SK-MEL-5 (cell line): ENCODE measurements at regions not wholly inside any gene's neighbourhood (a gene's known extent, or its start where the extent isn't known, plus 50 kb on each side); places are given as distances from the start of the nearest gene placed in this dataset.

Experiments used
- DNase-seq: peaks from one replicate; pipeline ENCODE4 v3.0.0-alpha.2; 2016; ENCODE audit warnings: low read depth, low spot score
- in situ Hi-C: cut with HindIII; loops from 2 replicates; pipeline ENCODE4 v1.10.0; 2016; ENCODE audit warnings: low sequenced_read_pairs, high pct_unique_total_duplicates, low pct_unique_long_range_greater_than_20kb

DNA sequence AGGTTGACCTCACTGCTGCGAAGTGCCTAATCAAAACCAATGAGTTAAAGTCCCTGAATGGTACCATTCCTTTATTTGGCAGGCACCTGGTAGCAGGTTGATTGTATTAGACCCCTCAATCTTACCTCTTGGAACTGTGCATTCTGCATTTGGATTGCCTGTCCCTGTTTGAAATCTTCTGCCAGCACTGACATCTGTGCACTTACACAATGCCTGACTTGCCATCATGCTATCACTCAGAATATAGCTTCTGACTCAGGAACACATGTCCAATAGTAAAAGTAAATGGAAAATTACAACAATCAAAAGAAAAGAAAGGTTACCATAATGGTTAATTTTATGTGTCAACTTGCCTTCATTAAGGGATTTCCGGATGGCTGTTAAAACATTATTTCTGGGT, 366.0 kb upstream of the PDGFD start:
- in situ Hi-C loops: no loop called here

DNA sequence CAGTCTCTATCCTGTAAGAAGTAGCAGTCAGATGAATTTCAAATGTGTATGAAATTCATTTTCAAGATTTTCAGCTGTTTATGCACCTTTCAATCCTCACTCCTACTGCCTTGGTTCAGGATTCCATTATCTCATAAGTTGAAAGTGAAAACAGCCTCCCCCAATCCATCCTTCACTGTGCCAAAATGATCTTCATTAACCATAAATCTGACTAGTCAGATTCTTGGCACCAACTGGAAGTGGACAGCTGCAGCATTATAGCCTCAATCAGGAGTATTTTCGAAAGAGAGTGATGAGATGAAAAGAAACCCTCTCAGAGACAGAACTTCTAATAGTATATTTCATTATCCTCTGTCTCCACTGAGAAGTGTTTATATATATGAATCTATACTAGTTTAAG, 365.3 kb upstream of the PDGFD start:
- in situ Hi-C loops: no loop called here
- no peak for DNase-seq

More for the DNA sequence above, 366.0 kb upstream of the PDGFD start:
- no peak for DNase-seq

DNA sequence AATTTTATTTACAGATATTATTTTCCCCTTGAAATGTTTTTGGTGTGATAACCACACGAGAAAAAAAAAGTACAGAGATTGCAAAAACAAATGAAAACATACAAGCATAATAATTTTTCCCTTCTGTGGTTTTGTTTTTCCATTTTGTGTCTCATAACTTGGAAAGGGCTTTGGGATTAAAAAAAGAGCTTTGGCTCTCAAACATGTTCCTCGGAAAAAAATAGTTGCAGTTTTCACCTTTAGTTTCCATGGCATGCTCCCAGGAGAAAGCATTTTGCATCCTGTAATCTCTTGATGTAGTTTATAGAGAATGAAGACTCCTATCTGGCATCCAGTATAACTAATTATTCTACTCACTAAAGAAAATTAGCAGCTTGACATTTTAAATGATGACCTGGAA, 362.1 kb upstream of the PDGFD start:
- in situ Hi-C loops: no loop called here
- no peak for DNase-seq

DNA sequence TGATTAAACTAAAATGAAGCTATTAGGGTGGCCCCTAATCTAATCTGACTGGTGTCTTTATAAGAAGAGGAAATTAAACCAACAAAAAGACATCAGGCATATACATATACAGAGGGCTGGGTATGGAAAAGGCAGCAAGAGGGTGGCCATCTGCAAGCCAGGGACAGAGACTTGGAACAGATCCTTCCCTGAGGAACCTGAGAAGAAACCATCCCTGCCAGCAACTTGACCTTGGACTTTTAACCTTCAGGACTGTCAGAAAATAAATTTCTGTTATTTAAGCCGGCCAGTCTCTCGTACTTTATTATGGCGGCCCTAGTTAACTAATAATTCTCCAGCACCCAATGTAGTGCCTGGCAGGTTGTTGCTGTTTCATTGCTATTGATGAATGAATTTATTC, 361.5 kb upstream of the PDGFD start:
- in situ Hi-C loops: no loop called here
- DNase-seq: no peak

DNA sequence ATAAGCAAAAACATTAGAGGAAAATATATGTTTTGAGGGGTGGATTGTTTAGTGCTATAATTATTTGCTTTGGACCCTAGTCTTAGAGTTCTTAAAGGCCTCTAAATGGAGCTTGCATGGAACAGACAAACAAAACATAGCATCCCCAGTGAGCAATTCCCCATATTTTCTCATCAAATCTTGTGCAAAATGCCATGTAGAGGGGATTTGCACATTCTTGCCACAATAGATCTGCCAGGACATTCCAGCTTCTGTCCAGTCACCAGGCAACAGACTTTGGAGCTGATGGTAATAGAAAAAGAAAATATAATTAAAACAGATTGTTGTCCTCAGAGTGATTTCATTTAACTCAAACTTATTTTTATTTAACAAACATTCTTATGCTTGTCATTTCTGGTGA, 360.3 kb upstream of the PDGFD start:
- in situ Hi-C loops: no loop called here
- DNase-seq: no peak

DNA sequence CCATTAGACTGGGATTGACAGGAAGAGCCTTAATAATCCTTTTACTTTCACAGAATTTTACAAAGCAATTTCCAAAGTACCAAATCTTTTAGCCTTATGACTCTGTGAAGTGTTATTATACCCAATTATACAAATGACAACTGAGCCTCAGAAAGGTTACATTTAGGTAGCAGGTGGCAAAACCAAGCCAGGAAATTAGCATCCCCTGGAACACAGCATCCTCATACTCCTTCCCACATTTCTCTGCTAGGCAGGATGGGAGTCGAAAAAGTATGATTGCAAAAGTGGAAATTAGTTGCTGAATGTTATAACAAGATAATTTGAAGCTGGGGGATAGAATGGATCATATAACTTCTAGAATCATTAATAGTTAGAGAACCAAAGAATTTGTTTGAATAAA, 359.7 kb upstream of the PDGFD start:
- DNase-seq: no peak
- in situ Hi-C loops: no loop called here

DNA sequence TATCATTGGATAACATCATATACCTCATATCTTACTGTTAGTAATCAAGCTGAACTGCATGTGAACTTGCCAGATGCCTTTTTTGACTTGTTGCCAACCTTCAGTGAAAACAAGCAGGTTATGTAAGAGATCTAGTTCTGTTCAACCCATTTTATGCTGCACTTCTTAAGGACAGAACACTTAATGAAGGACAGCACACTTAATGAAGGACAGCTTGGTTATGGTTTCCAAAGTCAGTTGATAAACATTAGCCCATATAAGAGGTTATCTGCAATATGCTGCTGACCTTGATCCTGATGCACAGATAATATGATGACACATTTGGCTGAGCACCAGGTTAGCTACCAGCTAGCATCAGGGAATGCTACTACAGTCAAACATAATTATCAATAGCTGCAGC, 358.7 kb upstream of the PDGFD start:
- in situ Hi-C loops: no loop called here
- no peak for DNase-seq

DNA sequence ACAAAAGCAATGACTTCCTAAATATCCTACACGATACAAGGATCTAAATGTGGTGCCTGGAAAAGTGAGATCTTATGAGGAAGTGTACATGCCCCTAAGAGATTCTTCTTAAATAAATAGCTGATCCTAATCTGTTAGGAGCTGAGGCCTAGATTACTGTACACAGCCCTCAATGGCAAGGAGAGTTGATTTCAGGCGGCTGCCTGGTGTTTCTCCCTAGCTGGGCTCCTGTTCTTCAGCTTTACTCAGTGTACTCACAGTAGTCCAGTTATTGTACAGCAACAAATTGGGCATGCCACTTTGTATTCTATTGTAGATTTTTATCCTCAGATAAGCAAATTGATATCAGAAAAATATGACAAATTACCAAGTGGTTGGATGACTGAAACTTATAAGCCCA, 358.2 kb upstream of the PDGFD start:
- in situ Hi-C loops: no loop called here

DNA sequence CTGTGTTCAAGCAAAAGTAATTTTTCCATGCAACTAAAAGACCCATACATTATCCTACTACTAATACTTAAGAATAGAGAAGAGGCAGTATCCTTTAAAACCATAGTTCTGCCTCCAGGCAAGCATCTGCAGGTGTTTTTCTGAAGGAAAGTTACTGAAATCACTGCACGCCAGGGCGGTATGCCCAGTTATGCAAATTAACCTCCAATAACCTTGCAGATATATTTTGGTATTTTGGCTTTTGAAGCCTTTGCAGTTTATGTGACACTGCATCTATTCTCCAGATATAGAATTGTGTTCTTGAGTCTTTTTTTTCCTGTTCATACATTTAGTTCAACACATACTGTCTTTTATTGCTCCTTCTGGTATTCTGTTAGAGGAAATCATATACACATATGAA, 346.2 kb upstream of the PDGFD start:
- in situ Hi-C loops: no loop called here
- no peak for DNase-seq

More for the DNA sequence above, 358.2 kb upstream of the PDGFD start:
- no peak for DNase-seq

DNA sequence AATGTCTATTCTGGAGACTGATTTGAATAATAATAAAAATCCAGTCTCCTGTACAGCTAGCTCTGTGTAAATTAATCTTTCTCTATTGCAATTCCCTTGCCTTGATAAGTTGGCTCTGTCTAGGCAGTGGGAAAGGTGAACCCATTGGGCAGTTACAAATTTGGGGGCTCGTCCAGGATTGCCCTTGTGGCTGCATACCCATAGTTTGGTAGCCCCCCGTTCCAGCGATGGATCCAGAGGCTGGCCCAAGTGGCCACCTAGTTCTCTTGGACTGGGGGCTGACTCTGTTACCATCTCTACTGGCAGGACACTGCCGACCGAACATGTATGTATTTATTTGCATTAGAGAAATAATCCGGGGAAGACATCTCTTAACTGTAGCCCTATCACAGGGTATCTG, 326.2 kb upstream of the PDGFD start:
- DNase-seq: no peak
- in situ Hi-C loops: no loop called here

DNA sequence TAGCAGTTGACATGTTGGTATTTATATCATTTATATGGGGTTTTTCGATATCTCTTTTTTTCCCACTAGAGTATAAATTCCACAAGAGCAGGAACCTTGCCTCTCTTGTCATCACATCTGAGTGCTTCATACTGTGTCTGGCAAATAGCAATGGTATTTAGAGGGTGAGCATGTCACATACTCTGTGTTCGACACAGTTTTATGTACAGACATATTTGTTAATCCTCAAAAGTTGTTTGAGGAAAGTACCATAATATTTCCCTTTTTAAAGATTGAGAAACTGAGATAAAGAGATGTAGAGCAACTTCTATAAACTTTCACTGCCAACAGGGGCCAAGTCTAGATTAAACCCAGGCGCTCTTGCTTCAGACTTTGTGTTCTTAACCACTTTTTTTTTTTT, 324.6 kb upstream of the PDGFD start:
- no peak for DNase-seq

DNA sequence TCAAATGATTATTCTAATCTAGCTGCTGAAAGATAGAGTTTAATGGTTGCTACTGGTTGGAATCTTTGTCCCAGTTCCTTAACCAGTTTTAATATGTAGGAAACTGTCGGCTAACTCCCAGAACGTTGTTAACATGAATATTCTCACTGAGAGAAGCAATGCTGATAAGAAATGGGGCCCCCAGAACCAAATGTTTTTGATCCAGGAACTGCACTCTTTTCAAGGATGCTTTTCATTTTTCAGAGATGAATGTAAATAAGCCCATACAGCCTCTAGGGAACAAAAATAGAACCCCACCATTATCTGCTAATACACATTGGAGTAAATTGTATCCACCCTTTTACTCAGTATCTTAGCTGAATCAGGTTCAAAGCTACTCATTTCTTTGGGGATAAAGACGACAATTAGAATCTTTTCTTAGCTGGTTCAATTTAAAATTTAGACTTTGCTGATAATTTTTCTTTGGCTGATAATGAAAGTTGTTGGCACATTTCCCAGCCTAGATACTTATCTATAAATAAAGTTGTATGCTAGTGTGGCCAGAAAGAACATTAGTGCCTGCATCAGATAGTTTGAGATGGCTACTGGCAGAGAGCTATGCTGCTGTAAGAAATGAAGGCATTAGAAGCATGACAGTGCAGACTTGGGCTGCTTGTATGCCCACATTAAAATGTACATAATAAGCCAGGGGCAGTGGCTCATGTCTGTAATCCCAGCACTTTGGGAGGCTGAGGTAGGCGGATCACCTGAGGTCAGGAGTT, 323.3 kb upstream of the PDGFD start:
- DNase-seq: no peak
- in situ Hi-C loops: no loop called here

More for the DNA sequence above, 324.6 kb upstream of the PDGFD start:
- in situ Hi-C loops: no loop called here

DNA sequence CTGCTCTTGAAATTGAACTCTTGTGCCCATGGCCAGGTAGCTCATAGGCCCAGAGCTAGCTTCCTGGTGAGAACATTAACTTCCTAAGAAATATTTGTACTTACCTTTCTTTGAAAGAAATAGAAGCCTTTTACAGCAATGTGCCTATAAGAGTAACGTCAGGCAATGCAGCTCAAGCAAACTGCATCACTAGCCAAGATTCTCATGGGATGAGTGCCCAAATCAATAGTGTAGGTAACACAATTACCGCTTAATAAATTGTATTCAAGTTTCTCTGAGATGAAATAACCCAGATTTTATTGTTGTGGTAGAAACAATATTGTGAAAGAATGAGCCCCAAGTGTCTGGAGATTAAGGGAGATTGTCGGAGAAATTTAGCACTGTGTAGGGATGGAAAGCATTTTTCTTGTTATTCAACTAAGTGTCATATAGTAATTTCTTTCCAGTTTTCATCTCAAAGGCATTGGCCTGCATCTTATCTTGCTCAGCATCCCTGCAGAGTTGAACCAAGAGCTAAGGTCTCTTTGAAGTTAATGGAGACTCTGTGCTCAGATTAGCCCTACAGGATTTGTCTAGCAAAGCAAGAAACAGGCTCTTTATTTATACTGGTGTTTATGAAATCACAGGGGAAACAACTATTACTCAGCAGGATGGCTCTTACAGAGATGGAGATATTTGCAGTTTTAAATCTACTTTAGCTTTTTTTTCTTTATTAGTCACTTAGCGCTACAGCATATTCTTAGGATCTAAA, 321.0 kb upstream of the PDGFD start:
- in situ Hi-C loops: no loop called here
- DNase-seq: no peak

DNA sequence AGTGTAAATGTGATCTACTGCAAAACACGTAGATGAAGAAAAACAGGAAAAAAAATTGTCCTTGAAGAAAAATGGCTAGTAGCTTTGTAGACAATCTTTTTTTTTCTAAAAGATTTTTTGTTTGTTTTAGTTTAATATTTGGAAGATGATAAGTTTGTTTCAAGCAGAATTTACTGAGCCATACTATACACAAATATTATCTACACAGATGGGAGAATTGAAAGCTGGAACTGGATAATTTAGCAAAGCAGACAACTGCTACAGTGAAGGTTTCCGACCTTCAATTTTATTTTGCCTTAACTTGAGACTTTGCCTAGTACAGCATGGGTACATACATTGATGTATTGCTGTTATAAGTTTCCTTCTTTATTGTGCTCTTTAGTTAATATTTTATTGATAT, 313.0 kb upstream of the PDGFD start:
- in situ Hi-C loops: no loop called here
- DNase-seq: no peak

DNA sequence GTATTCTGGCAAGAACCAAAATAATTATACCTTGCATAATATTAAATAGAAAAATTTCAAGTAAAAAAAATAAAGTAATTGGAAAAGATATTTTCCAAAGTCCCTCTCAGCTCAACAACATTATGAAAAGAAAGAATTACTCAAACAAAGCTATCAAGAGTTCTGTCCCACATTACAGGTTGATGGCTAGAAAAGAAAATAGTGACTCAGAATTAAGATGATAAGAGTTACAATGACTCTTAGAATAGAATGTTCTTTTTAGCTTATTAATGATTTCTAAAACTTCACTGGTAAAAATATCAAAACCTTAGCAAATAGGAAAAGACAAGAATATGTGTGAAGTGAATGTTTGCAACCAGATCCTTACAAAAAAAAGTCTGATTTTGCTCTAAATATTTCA, 312.5 kb upstream of the PDGFD start:
- DNase-seq: no peak
- in situ Hi-C loops: no loop called here

DNA sequence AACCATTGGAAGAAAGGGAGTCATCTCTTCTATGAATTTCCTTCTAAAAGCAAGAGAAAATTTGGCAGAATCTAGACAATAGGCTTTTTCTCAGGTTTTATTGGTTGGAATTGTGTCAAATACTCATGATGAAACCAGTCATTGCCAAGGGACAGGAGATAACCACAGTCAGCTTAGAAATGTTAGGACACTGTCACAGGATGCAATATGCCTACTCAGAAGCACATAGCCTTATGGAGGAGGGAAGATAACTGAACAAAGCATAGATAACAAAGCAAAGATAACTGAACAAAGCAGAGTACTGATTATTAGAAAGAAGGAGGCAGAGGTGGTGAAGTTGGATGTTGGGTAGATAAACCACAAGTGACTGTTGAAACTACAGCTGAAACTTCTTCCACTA, 303.5 kb upstream of the PDGFD start:
- DNase-seq: peak; percentile 8
- in situ Hi-C loops: no loop called here

DNA sequence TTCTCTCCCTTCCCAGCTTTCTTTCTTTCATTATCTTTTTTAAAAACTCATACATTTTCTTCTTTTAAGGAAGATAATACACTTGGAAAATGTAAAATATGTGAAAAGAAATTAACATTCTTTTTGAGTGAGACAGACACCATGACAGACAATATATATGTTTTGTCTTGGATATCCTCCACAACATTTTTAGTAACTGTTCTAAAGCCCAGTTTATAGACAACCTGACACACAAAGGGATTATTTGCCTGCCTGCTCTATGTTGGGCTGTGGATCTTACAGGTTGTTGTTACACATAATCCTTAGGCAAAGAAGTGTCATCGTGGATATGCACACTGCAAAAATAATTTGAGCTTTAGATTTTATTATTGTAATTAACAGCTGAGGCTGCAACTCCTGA, 301.4 kb upstream of the PDGFD start:
- DNase-seq: no peak
- in situ Hi-C loops: no loop called here

DNA sequence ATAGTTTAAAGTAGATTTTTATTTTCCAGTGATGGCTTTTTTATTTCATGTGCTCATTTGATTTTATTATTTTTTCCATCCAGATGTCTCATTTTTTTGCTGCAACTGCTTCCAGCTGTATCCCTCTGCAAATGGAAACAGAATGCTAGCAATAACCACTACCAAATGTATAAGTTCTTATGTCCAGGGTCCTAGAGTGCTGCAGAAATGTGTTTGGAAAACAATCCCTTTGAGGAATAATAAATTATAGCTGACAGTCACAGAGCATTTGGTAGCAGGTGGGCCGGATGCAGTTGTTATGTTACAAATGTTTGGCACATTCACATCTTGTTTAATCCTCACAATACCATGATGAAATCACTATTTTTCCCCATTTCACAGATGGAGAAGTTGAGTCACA, 300.7 kb upstream of the PDGFD start:
- no peak for DNase-seq
- in situ Hi-C loops: no loop called here

DNA sequence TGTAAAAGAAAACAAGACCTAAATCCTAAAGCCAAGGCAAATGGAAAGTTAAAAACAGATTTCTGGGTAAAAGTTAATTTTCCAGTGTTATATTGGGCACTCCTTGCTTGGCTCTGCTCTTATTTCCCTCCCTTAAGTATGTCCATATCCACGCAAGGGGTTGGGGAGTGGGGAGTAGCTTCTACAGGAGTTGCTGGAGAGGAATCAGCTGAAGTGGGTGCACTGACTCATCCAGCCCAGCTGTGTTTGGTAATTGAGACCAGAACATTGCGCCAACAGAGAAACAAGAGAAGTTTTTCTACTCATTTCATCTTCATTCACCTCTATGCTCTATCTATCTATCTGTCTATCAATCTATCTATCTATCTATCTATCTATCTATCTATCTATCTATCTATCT, 298.4 kb upstream of the PDGFD start:
- no peak for DNase-seq
- in situ Hi-C loops: no loop called here
